PFSK-1 (cell line): ENCODE measurements at regions not wholly inside any gene's neighbourhood (a gene's known extent, or its start where the extent isn't known, plus 50 kb on each side); places are given as distances from the start of the nearest gene placed in this dataset.

Source experiments
- FOXP2 ChIP-seq: optimal IDR thresholded peaks from 2 replicates; pipeline ENCODE3; 2011; ENCODE audit warnings: borderline replicate concordance, control low read depth, inconsistent platforms; ENCODE audit not compliant: insufficient read depth; ENCODE audit errors: extremely low read length, extremely low read depth
- POLR2AphosphoS5 ChIP-seq: IDR thresholded peaks from 2 replicates; pipeline ENCODE4 v1.6.1; 2012; ENCODE audit warnings: low read depth, mild to moderate bottlenecking, control low read depth, low read length, moderate library complexity
- SIN3A ChIP-seq: IDR thresholded peaks from 2 replicates; pipeline ENCODE4 v1.6.1; 2012; ENCODE audit warnings: mild to moderate bottlenecking, low read length, moderate library complexity, borderline replicate concordance; ENCODE audit not compliant: insufficient read depth
- TAF1 ChIP-seq: IDR thresholded peaks from 2 replicates; pipeline ENCODE4 v1.6.1; 2012; ENCODE audit warnings: low read length, control low read depth, borderline replicate concordance; ENCODE audit not compliant: insufficient read depth
- TF ChIP-seq, protein P1 (sequence below), 2 experiments: IDR thresholded peaks; 2 replicates each; pipeline versions ENCODE4 v1.6.1 to v1.8.0; 2011 to 2012; ENCODE audit warnings: low read depth in 2 of 2, low read length in 2 of 2, control low read depth in 1 of 2, inconsistent platforms in 1 of 2, mild to moderate bottlenecking in 1 of 2, moderate library complexity in 1 of 2; ENCODE audit not compliant: insufficient read depth in 1 of 2

DNA sequence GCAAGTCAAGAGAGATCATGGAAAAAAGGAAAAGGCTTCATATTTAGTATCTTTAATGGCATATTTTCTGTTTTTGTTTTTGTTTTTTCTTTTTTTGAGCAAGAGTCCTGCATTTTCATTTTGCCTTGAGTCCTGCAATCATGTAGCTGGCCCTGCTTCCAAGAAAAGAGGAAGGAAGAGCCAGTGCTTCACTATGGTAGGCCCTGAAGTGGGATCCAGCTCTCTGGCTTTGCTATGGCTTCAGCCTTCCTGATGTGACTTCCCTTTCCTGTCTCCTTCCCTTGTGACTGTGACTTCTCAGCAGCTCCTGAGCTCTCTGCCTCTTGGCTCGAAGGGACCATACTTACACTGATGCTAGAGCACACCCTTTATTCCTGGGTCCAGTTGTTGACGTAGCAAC, 512.3 kb downstream of the INHBA start:
- TF ChIP-seq, protein P1, sequence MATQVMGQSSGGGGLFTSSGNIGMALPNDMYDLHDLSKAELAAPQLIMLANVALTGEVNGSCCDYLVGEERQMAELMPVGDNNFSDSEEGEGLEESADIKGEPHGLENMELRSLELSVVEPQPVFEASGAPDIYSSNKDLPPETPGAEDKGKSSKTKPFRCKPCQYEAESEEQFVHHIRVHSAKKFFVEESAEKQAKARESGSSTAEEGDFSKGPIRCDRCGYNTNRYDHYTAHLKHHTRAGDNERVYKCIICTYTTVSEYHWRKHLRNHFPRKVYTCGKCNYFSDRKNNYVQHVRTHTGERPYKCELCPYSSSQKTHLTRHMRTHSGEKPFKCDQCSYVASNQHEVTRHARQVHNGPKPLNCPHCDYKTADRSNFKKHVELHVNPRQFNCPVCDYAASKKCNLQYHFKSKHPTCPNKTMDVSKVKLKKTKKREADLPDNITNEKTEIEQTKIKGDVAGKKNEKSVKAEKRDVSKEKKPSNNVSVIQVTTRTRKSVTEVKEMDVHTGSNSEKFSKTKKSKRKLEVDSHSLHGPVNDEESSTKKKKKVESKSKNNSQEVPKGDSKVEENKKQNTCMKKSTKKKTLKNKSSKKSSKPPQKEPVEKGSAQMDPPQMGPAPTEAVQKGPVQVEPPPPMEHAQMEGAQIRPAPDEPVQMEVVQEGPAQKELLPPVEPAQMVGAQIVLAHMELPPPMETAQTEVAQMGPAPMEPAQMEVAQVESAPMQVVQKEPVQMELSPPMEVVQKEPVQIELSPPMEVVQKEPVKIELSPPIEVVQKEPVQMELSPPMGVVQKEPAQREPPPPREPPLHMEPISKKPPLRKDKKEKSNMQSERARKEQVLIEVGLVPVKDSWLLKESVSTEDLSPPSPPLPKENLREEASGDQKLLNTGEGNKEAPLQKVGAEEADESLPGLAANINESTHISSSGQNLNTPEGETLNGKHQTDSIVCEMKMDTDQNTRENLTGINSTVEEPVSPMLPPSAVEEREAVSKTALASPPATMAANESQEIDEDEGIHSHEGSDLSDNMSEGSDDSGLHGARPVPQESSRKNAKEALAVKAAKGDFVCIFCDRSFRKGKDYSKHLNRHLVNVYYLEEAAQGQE (IDR thresholded peaks at IDR 0.05; ENCODE audit: insufficient read depth in 1 of 2, low read depth in 2 of 2, low read length in 2 of 2), result no peak
- TF ChIP-seq FOXP2, result no peak
- TF ChIP-seq TAF1, result no peak
- no peak for TF ChIP-seq POLR2AphosphoS5
- no peak for TF ChIP-seq SIN3A

DNA sequence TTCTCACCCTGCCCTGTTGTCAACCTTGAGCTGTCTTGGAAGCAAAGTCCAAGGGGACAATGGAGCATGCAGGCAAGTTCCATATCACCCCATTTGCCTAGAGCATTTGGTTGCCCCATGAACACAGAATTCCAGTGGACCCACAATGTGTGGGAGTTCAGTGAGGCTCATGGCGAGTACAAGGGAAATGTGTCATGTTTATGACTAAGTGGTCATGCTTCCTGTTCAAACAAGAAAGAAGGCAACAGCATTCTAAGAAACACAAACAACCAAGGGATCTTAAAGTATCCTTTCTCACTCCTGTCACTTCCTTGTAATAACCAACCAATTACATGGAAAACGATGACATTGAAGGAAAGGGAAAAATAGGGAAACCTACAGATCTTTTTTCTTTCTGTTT, 513.0 kb downstream of the INHBA start:
- peak; percentile 35; the same call in 1 of the 2 replicates for TF ChIP-seq SIN3A
- TF ChIP-seq, protein P1 (IDR thresholded peaks at IDR 0.05; ENCODE audit: insufficient read depth in 1 of 2, low read depth in 2 of 2, low read length in 2 of 2), result no peak
- TF ChIP-seq TAF1, result peak; percentile 27; the same call in 1 of the 2 replicates
- no peak for TF ChIP-seq FOXP2
- no peak for TF ChIP-seq POLR2AphosphoS5

DNA sequence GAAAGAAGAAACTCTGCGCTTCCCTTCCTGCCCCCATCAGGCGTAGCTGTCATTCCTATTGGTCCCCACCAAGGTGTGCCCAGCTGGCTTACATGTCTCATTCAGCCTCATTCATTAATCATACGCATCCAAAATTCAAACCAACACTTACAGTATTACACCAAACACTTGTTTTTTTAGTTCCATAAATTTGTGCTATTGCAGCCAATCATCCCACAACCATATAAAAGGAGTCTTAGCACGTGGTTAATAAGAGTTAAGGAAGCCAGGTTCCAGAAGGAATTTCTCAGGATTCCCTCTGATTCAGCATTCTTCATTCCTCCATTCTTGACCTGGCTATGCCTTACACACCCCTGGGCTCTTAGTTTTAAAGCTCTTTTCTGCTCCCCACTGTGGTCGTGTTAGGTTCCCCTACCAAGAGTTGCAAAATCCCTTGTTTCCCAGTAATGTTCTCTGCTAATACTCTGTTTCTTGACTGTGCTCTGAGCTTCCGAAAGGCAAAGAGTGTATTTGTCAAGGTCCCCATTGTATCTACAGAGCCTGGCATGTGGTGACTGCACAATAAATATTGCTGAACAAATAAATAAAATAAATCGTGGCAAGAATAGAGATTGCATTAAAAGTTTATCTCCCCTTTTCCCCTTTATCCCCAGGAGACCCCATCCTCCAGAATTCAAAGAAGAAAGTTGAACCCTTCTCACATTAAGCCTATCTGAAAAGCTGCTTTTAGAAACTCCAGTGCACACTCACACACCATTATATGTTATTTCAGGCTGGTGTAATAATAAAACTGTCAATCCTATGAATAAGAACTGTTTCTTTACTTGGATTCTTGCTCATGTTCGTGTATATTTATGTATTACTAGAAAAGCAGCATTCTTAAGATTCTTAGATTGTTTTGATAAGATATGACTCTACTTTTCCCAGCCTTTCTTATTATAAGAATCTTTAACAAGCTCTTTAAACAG, 514.4 kb downstream of the INHBA start:
- TF ChIP-seq TAF1, result no peak
- TF ChIP-seq, protein P1 (IDR thresholded peaks at IDR 0.05; ENCODE audit: insufficient read depth in 1 of 2, low read depth in 2 of 2, low read length in 2 of 2), result no peak
- TF ChIP-seq FOXP2, result no peak
- TF ChIP-seq SIN3A, result no peak
- TF ChIP-seq POLR2AphosphoS5, result no peak

DNA sequence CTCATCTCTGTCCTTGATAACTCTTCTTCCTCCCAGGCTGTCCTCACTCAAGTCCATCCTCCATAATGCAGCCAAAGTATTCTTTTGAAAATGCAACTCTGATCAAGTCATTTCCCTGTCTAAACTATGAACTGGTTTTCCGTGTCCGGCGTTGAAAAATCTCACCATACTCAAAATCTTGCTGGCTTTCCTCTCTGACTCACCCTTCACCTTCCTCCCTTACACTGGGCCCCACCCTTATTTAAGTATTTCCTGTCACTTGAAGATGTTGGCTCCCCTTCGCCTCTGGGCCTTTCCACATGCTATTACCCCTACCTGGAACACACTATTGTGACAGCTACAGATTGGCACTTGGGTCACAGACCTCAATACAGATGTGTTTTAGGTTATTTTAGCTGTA, 515.6 kb downstream of the INHBA start:
- TF ChIP-seq POLR2AphosphoS5 (no peak), SIN3A (no peak), TAF1 (no peak), FOXP2 (no peak)
- TF ChIP-seq, protein P1 (IDR thresholded peaks at IDR 0.05; ENCODE audit: insufficient read depth in 1 of 2, low read depth in 2 of 2, low read length in 2 of 2), result no peak
